BJ (cell line): ENCODE measurements at regions not wholly inside any gene's neighbourhood (a gene's known extent, or its start where the extent isn't known, plus 50 kb on each side); places are given as distances from the start of the nearest gene placed in this dataset.

Experiments
- CTCF ChIA-PET: fragments of 350-600 bp; formaldehyde crosslinking; extraction: SDS; loops from one replicate; lab custom pipeline; 2021; ENCODE audit warnings: antibody characterized with exemption, inconsistent platforms; lab: Yijun Ruan, JAX
- POLR2A ChIA-PET: fragments of 300-600 bp; sonication (Branson Sonifier 250); formaldehyde crosslinking; extraction: SDS; loops from one replicate; lab custom pipeline; 2021; ENCODE audit warnings: antibody characterized with exemption; lab: Charles Lee
- DNase-seq: peaks from one replicate; pipeline ENCODE4 v3.0.0-alpha.2; 2011; ENCODE audit warnings: low read depth
- H3K27me3 ChIP-seq: 2 replicates; pipeline ENCODE4 v1.6.0; 2011; ENCODE audit warnings: low read length; ENCODE audit not compliant: control insufficient read depth, insufficient read depth
- H3K36me3 ChIP-seq: 2 replicates; pipeline ENCODE4 v1.5.1; 2011; ENCODE audit warnings: low read length; ENCODE audit not compliant: control insufficient read depth, insufficient read depth
- H3K4me3 ChIP-seq: 2 replicates; pipeline ENCODE4 v1.5.1; 2011; ENCODE audit warnings: low read depth, mild to moderate bottlenecking, control low read depth, low read length
- CTCF ChIP-seq: IDR thresholded peaks from 2 replicates; pipeline ENCODE4 v1.5.1; 2011; ENCODE audit warnings: low read depth, mild to moderate bottlenecking, control low read depth, inconsistent platforms, low read length, moderate library complexity; ENCODE audit not compliant: insufficient read depth

GRCh38 chr5:107211630-107212029 is 459.1 kb downstream of the EFNA5 start:
- POLR2A ChIA-PET, result no interaction called here
- H3K4me3 ChIP-seq, result no peak overlapping the region
- DNase-seq, result no peak
- H3K27me3 ChIP-seq, result no peaks in the 10 kb centered on the region
- TF ChIP-seq CTCF, result no peak
- H3K36me3 ChIP-seq, result no peaks in the 10 kb centered on the region
- CTCF ChIA-PET, result no interaction called here

- DNase-seq, result no peak
- H3K36me3 ChIP-seq, result no peaks in the 10 kb centered on the region
- ChIA-PET POLR2A (no interaction called here), CTCF (no interaction called here)
- no peaks in the 10 kb centered on the region for H3K27me3 ChIP-seq
- no peak for TF ChIP-seq CTCF
- no peak overlapping the region for H3K4me3 ChIP-seq
Observed at GRCh38 chr5:107208867-107209266, 461.9 kb downstream of the EFNA5 start.

GRCh38 chr5:107204413-107204812 is 466.3 kb downstream of the EFNA5 start:
- Histone ChIP-seq H3K36me3 (no peaks in the 10 kb centered on the region), H3K4me3 (no peak overlapping the region), H3K27me3 (no peaks in the 10 kb centered on the region)
- no peak for TF ChIP-seq CTCF
- DNase-seq, result no peak
- CTCF ChIA-PET, result no interaction called here
- POLR2A ChIA-PET, result no interaction called here

GRCh38 chr5:107203243-107203642 is 467.5 kb downstream of the EFNA5 start:
- no peak for DNase-seq
- no peak for TF ChIP-seq CTCF
- Histone ChIP-seq H3K4me3 (no peak overlapping the region), H3K36me3 (no peaks in the 10 kb centered on the region), H3K27me3 (no peaks in the 10 kb centered on the region)
- CTCF ChIA-PET, result no interaction called here
- POLR2A ChIA-PET, result no interaction called here

GRCh38 chr5:107199756-107200155 is 471.0 kb downstream of the EFNA5 start:
- H3K27me3 ChIP-seq, result no peaks in the 10 kb centered on the region
- POLR2A ChIA-PET, result no interaction called here
- no peak overlapping the region for H3K4me3 ChIP-seq
- no peak for TF ChIP-seq CTCF
- no peak for DNase-seq
- H3K36me3 ChIP-seq, result no peaks in the 10 kb centered on the region
- CTCF ChIA-PET, result no interaction called here
